NT2/D1 (cell line): ENCODE measurements at regions not wholly inside any gene's neighbourhood (a gene's known extent, or its start where the extent isn't known, plus 50 kb on each side); places are given as distances from the start of the nearest gene placed in this dataset.

Source experiments
- SUZ12 ChIP-seq: IDR thresholded peaks from 2 replicates; pipeline ENCODE4 v1.6.1; 2011; ENCODE audit not compliant: insufficient read length, insufficient read depth; ENCODE audit errors: extremely low read depth
- YY1 ChIP-seq: IDR thresholded peaks from 2 replicates; pipeline ENCODE4 v1.6.1; 2011; ENCODE audit not compliant: insufficient read length, insufficient read depth

GRCh38 chrX:52270453-52271116 lies 85.9 kb downstream of the MAGED4 start:
- TF ChIP-seq YY1 (no peak), SUZ12 (no peak)
